ENCODE measurements at regions not wholly inside any gene's neighbourhood (a gene's known extent, or its start where the extent isn't known, plus 50 kb on each side); places are given as distances from the start of the nearest gene placed in this dataset.
A peak's percentile ranks its signal among the peaks of the same experiment; 100 is the strongest.

GRCh38 chr12:110794623-110795280, 52.0 kb upstream of the CCDC63 start:
- Histone ChIP-seq H3K9me3 (no peaks in the 10 kb centered on the region), H3K36me3 (no peaks in the 10 kb centered on the region), H3K27me3 (no peaks in the 10 kb centered on the region), H3K4me1 (ENCODE audit: insufficient read depth) (peaks cover 4% of the 10 kb centered on the region), H3K4me3 (no peak overlapping the region), H3K27ac (no peak overlapping the region)
- peak in 3 of 5 donors; percentile 7 to 57 (median 47) for DNase-seq
- intact Hi-C loops (cut with DNase I) = no loop called here
- WGBS, 3 donors = 7 to 23% (median 8%) methylated on average over 8 of the region's 8 CpGs
- TF ChIP-seq CTCF (IDR thresholded peaks at IDR 0.05) (no peak), EP300 (IDR thresholded peaks at IDR 0.05) (no peak), POLR2A (IDR thresholded peaks at IDR 0.05) (no peak)

- DNase-seq = no peak
- WGBS, 3 donors = 92 to 96% (median 96%) methylated on average over 8 of the region's 8 CpGs
- intact Hi-C loops (cut with DNase I) = no loop called here
- H3K4me3 ChIP-seq = no peak overlapping the region
- no peak overlapping the region for H3K27ac ChIP-seq
- no peaks in the 10 kb centered on the region for H3K9me3 ChIP-seq
- no peaks in the 10 kb centered on the region for H3K27me3 ChIP-seq
- H3K36me3 ChIP-seq = no peaks in the 10 kb centered on the region
- H3K4me1 ChIP-seq (ENCODE audit: insufficient read depth) = peaks cover 4% of the 10 kb centered on the region
- TF ChIP-seq CTCF (IDR thresholded peaks at IDR 0.05) (no peak), EP300 (IDR thresholded peaks at IDR 0.05) (no peak), POLR2A (IDR thresholded peaks at IDR 0.05) (no peak)
These were observed 49.8 kb upstream of the CCDC63 start for GRCh38 chr12:110796952-110797351.
